ENCODE measurements at regions not wholly inside any gene's neighbourhood (a gene's known extent, or its start where the extent isn't known, plus 50 kb on each side); places are given as distances from the start of the nearest gene placed in this dataset.

GRCh38 chr1:219703368-219703639 lies 90.4 kb upstream of the ZC3H11B start:
- TF ChIP-seq POLR2A (IDR thresholded peaks at IDR 0.05; ENCODE audit: low read length) (no peak), GATA1 (IDR thresholded peaks at IDR 0.05; ENCODE audit: low read depth, low read length) (no peak)
